HG02610 (cell line): ENCODE measurements at regions not wholly inside any gene's neighbourhood (a gene's known extent, or its start where the extent isn't known, plus 50 kb on each side); places are given as distances from the start of the nearest gene placed in this dataset.

Experiments
- ATAC-seq: cut with Tn5 transposase; IDR thresholded peaks from one replicate; pipeline ENCODE4 v1.9.1; 2021; ENCODE audit warnings: mild to moderate bottlenecking, moderate library complexity; ENCODE audit not compliant: unreplicated experiment

DNA sequence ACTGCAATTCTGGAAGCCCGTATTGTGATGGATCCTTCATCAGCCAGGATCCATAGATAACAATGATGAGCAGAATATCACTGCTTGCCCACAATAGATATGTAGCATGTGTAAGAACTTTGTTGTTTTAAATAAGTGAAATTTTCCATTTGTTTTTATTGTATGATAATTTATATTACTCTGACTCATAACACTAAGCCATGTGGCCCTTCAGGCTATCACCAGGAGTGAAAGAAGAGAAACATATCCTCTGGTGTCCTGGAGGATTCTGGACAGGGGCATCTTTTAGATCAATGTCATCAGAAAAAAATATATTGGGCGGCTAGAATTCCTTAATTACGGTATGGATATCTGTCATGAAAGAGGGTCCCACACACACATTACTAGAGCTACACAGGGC is 167.5 kb downstream of the SLC6A15 start:
- no peak for ATAC-seq

DNA sequence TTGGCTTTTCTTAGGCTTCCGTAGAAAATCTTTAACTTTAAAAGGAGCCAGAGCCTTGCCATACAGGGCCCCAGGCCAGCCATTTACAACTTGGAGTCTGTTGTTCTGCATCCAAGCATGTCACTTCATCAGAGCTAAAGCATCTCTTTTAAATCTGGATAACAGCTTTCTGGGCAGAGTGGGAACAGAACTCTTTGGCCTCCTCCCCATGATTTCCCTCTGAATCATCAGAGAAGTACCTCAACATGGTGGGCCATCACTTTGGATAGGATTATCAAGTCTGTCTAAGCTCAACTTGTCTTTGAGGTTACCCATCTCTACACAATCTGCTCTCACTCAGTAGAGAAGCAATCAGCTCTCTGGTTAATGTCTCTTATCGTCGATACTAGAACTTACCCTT is 170.9 kb downstream of the SLC6A15 start:
- ATAC-seq, result no peak

DNA sequence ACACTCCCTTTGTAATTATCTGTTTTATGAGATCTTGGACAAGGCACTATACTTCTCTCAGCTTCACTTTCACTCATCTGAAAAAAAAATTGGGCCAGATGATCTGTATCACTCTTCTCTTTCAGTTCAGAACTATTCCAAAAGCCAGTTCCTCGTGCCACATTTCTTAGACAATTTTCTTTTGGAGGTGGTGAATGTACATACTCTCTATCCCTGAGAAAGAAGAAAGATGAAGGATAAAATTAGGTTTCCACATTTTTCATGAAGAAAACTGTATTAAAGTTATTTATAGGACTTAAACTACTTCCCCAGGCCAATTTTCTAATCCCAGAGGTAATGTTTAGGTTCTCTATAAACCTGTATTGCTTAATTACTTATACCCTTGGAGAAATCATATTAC is 171.6 kb downstream of the SLC6A15 start:
- ATAC-seq, result no peak

DNA sequence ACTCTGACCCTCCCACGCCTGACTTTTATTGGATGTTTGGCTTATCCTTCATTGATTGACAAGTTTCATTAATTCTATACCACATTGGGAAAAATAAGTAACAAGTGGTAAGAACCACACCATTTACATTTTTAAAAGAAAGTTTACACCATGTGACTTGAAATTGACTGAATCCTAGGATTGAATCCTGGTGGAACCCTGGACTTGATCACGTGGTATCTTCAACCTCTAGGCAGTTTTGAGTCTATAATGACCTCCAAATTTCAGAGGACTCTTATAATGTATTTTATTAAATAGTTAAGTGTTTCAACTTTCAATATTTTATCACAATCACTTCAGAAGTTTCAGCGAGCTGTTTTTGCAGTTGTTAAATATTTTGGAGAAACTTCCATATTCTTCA is 172.0 kb downstream of the SLC6A15 start:
- no peak for ATAC-seq

DNA sequence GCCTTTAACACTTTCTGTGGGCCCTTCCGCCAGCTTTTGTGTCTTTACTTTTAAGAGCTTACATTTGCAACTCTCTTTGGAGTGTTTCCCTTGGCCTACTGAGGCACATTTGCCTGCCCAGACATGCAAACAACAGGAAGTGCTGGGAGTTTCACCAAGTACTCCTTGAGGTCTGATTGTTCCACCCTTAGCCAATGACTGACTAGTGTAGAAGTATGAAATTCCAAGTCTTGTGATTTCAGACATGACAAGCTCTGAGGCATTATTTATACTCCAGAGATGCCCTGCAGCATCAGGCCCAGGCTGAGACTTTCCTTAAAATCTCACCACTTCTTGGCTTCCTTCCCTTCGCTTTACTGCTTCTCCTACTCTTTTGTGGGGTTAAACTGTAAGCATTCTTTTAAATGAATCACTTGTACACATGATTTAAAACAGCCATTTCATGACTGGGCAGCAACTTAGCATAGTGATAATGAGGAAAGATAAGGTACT is 174.1 kb downstream of the SLC6A15 start:
- ATAC-seq, result no peak

DNA sequence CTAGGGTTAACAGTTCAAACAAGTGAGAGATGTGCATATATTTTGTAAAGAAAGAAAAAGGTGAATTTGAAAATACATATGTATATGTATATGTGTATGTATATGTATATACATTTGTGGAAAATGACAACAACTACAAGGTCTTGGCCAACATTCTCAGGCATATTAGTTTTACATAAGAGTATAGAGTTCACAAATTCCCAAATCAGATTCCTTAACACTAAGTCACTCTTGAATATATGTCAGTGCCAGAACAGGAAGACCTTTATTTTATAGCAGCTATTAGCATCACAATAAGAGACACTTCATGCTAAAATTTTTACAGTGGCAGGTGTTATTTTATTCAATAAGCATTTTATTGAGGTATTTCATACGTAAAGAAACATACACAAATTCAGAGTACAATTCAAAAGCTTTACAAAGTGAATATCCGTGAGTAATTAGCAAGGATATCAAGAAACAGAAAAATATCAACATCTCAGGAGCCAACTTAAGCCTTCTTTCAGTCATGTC is 179.7 kb downstream of the SLC6A15 start:
- ATAC-seq, result no peak

DNA sequence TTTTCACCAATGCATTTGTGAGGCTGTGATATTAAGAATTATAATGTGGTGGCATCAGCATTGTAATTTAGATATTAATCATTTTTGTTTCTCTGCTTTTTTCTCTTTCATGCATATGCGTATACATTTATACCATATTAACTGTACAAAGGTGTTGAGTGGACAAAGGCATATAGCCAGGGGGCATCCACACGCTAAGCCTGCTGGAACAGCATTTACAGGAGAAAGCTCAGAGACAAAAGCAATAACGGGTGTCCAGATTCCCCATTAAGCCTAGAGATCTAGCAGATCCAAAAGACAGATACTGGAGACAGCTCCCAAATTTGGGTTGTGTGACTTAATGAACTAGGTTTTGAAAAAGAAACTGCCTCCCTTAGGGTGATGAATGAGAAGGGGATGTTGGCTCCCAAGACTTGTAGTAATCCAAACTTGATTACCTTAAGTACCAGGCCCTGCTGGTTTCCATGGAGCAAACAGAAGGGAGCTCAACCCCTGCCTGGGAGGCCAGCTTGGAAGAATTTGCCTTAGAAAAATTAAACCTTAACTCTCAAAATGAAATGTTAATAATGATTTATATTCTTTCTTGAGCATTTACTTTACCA is 181.9 kb downstream of the SLC6A15 start:
- ATAC-seq, result no peak

DNA sequence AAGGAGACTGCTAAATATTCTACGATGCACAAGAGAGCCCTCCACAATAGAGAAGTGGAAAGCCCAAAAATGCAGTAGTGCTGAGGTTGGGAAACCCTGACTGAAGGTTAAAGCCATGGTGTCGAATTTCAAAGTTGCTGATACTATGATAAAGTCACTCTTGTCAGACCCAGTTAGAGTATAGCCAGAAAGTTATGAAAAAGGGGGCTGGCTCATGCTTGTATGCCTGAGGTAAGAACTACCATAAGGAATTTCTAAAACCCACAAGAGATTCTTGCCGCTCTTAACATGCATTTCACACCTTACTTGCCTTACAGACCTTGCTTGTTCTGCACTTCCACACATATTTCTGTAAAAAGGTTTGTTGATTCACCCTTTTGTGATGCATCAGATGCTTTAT is 184.6 kb downstream of the SLC6A15 start:
- no peak for ATAC-seq

DNA sequence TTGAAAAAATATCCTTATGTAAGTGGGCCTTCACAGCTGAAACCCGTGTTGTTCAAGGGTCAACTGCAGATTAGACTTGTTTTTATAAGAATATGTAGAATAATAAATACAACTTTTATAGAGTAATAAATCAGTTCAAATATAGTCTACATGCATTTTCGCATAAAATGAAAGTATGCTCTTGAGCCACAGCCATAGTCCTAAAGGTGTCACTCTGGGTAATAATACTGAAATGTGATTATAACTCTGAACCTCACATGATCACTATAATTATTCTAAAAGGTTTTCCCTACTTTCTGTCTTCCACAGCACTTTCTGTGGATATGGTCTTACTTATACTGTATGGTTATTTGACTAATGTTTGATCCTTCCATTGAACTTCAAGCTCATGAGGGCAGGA is 185.8 kb downstream of the SLC6A15 start:
- ATAC-seq, result no peak

DNA sequence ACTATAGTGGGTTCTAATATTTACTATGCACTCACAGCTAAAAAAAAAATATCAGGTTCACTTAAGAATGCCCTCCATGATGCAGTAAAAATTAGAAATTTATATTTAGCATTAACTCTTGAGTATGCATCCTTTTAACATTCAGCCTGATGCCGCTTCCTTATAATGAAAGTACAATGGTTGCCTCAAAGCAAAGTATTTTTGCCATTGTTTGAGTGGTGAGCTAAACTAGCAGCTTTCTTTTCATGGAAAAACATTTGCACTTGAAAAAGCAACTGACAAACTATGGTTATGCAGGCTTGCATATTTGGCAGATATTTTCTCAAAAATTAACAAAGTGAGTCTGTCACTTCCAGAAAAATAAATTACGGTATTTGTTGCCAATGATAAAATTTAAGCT is 188.6 kb downstream of the SLC6A15 start:
- no peak for ATAC-seq

DNA sequence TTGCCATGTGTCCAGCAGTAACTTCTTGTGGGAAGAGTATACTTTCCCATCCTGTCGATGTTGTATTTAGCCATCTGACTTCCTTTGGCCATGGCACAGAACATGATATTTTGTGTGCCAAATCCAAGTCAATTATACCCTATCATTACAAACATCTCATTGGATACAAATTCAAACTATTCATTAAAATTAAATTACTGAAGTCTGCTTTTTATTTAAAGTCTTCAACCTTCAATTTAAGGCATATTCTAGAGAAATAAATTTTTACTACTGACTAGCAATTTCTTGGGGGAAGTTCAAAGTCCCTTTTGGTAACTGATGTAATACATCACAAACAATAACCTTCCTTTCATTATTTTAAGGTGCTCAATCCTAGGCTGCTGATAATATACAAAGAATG is 192.6 kb downstream of the SLC6A15 start:
- ATAC-seq, result no peak

DNA sequence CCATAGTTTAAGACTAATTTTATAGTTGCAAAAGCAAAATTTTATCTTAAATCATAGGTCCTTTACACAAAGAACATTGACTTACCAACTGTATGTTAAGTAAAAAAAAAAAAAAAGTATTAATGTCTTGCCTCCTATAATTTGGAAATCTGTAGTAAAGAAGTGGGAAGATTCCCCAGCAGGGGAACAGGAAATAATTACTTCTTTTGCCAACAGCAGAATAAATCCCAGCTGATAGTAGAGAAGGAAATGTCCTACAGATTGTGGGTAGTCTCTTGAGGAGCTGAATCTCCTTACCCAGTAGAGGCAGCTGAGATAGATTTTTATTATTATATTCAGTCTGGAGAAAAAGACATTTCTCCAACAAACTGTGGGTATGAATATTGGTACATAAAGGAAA is 193.7 kb downstream of the SLC6A15 start:
- ATAC-seq, result no peak

DNA sequence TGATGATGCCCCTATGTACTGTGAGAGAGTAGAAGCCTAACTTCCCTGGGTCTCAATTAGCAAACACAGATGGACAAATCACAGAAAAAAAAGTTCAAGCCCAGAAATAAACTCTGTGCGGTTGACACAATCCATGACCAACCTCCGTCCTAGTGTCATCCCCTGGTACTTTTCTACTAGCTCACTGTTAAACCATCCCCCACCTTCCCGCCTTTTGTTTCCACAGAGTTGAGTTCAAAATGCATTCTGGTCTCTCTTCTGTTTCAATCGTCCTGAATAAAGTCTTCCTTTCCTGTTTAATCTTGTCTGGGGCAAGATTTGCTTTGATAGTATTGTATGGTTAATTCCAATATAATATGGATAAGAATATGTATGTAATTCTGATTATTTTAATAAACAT is 199.9 kb downstream of the SLC6A15 start:
- ATAC-seq, result no peak

DNA sequence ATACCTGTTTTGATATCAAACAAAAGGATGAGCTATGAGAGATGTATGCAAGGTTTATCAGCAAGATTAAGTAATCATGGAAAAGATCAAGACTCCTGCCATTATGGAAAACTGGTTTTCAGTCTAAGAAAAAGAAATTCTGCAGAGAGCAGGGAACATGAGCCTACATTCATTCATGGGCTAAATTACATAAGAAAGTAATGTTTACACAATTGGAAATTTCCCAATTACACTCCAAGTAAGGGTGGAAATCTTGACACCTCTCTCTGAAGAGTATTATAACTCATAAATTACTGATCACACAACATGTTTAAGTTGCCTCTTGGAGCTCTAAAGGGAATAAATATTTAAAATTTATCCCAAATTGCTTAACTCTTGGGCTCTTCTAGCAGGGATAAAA is 206.2 kb downstream of the SLC6A15 start:
- no peak for ATAC-seq

DNA sequence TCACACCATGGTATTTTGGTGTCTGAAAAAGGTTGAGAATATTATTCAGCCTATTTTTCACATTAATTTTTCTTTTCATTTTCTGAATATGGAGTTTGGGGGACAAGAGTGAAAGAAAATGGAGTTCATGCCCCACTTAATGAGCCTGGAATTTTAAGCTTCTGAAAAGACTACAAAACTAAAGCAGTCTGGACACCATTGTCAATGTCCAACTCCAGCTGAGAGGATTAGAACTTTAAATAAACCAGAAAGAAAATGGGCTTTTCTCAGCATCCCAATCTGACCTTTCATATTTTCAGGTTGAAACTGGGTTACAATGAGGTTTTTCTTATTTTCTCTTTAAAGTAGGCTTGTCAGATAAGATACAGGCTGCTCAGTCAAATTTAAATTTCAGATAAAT is 207.7 kb downstream of the SLC6A15 start:
- no peak for ATAC-seq

DNA sequence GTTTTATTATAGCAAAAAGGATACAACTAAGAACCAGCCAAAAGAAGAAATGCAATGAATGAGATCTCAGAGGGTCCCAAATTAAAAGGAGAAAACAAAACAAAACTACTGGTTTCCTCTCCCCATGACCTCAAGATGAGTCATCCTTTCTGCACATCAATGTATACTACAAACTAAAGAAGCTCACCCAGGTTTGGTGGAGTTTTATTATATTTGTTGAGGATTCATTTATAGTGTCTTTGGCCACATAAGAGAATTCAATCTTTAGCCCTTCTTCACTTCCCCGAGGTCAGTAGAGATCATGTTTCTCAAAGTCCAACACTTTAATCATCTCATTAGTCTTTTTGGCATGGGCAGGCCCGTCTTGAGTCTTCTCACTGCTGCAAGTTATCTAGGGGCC is 210.6 kb downstream of the SLC6A15 start:
- peak; percentile 45 for ATAC-seq

DNA sequence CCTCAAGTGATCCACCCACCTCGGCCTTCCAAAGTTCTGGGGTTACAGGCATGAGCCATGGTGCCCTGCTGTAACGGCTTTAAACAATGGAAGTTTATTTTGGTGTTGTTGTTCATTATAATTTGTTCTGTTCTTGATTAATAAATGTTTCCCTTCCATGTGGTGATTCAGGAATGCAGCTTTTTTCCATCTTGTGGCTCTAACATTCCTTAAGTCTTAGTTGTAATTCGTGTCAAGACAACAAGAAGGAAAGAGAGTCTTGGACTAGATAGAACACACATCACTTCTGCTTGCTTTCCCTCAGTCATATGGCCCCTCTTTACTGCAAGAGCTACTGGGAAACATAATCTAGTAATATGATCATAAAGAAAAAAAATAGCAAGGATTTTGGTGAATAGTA is 211.6 kb downstream of the SLC6A15 start:
- no peak for ATAC-seq

DNA sequence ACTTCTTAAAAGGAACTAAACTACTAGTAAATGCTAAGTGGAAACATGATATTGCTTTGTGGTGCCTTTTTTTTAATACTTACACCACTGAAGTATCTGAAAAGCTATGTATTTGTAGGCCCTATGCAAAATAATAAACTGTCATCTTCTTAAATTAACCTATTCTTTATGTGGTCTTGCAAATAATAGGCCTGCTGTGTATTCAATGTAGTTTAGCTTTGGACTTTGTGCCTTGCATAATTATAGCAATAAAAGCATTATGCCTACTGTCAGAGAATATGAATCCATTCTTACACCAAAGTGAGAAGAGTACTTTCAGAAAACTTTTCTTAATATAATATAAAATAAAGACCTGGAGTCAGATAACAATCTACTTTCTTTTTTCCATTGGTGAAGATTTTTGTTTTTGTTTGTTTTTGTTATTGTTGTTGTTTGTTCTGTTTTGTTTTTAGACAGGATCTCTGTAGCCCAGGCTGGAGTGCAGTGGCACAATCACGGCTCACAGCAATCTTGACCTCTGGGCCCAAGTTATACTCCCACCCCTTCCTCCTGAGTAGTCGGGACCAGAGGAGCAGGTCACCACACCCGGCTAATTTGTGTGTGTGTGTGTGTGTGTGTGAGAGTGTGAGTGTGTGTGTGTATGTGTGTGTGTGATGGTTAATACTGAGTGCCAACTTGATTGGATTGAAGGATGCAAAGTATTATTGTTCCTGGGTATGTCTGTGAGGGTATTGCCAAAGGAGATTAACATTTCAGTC is 213.8 kb downstream of the SLC6A15 start:
- ATAC-seq, result no peak

DNA sequence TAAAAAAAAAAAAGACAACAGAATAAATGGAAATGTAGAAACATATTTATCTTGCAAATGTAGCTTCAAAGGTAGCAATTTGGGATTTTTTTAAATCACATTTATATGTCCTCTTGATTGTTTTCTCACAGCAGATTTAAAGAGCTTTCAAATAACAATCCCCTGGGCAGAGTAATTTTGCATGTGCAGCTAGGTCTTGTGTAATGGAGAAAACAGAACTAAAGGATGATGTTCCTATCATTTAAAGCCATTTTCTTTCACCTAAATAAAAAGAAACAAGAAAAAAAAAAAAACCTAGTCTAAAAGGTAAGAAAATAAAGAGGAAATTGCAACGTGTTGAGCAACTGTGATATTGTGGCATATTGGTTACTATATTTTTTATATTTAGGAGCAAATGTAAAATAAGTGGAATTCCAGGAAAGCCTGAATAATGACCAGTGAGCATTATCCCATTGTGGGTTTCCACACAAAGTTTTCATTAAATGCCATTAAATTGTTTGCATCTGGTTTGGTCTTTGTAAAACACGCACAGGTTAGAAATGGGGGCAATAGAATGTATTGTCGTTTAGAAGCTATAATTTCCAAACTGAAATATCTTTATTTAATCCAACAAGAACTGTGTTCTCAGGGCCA is 215.6 kb downstream of the SLC6A15 start:
- no peak for ATAC-seq

DNA sequence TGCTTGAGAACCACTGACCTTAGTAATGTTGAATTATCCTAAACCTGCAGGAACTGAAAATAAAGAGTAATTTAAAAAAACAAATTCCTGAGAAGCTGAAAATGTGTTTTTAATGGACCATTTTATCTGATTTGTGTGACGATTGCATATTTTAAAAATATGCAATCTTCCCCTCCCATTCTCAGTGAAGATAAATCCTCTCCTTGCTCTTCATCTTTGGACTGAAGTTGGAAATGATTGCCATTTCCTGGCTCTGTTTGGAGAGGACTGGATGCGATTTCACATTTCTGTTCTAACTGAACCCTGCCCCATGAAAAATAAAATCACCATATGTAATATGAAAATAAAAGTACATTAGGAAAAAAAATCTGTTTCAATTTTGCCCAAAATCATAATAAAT is 216.3 kb downstream of the SLC6A15 start:
- ATAC-seq, result no peak

DNA sequence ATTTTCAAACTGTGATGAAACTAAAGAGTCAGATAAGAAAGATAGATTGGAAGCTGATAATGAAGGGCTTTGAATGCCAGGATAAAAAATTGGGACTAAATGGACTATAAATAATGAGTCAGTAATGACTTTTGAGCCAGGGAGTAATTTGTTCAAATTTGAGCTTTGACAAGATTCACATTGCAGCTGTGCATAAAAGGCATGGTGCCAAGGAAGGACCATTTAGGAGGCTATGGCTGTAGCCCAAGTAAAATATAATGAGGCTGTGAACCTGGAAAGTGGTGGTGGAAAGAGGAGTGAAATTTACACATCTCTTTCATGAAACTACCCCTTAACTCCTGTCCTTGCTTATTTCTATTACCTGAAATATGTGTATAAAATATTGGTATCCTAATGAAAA is 218.5 kb downstream of the SLC6A15 start:
- ATAC-seq, result no peak

DNA sequence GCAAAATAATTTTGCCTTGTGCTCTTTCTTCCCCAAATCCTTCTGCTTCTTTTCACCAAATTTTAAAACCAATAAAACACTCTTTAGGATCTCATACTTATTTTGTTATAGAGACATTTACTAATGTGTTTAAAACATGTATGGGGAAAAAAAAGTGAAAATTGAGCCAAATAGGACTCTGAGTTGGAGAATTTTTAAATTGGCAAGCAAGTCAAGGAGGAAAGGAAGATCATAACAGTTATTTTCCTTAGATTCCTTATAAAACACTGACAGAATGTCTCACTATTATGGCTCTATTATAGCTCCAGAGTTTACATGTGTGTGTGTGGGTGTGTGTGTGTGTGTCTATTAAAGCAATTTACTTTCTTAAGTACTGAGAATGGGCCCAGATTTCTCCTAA is 220.5 kb downstream of the SLC6A15 start:
- no peak for ATAC-seq
